DND-41 (cell line): ENCODE measurements at regions not wholly inside any gene's neighbourhood (a gene's known extent, or its start where the extent isn't known, plus 50 kb on each side); places are given as distances from the start of the nearest gene placed in this dataset.
"Not testable (repeated sequence)": the region's sequence is repeated elsewhere in the genome, so short reads cannot be mapped to it uniquely, and the experiment has no call there.

Experiments
- ATAC-seq: fragments of 200-7000 bp; cut with Tn5 transposase; 3 replicates; pipeline ENCODE4 v1.9.1; 2021; ENCODE audit warnings: low read depth; ENCODE audit not compliant: insufficient read depth
- DNase-seq: peaks from one replicate; pipeline ENCODE4 v3.0.0-alpha.2; 2020
- H2AFZ ChIP-seq: 2 replicates; pipeline ENCODE4 v1.6.0; 2012; ENCODE audit warnings: low read depth, low read length
- H3K27ac ChIP-seq: 2 replicates; pipeline ENCODE4 v1.5.1; 2012; ENCODE audit warnings: low read length, inconsistent platforms
- H3K27me3 ChIP-seq: fragments of 200-600 bp; sonication (generic); 2 replicates; pipeline ENCODE4 v1.6.0; 2012; ENCODE audit warnings: low read length, mild to moderate bottlenecking, inconsistent platforms; ENCODE audit not compliant: insufficient read depth, poor library complexity
- H3K36me3 ChIP-seq: 2 replicates; pipeline ENCODE4 v1.5.1; 2012; ENCODE audit warnings: low read length, inconsistent platforms; ENCODE audit not compliant: insufficient read depth
- H3K4me1 ChIP-seq: 2 replicates; pipeline ENCODE4 v1.5.1; 2012; ENCODE audit warnings: mild to moderate bottlenecking, low read length; ENCODE audit not compliant: insufficient read depth
- H3K4me2 ChIP-seq: 2 replicates; pipeline ENCODE4 v1.6.0; 2012; ENCODE audit warnings: mild to moderate bottlenecking, moderate library complexity, low read length, inconsistent platforms; ENCODE audit not compliant: insufficient read depth
- H3K4me3 ChIP-seq, 2 experiments: fragments of 200-600 bp in 1 of 2; shearing (Covaris generic) in 1 of 2; 2 replicates each; pipeline ENCODE4 v1.5.1; 2012 to 2016; ENCODE audit warnings: inconsistent platforms in 2 of 2, low read length in 2 of 2, mild to moderate bottlenecking in 2 of 2, low read depth in 1 of 2, moderate library complexity in 1 of 2
- H3K79me2 ChIP-seq: 2 replicates; pipeline ENCODE4 v1.6.0; 2012; ENCODE audit warnings: low read length, inconsistent platforms; ENCODE audit not compliant: insufficient read depth
- H3K9ac ChIP-seq: 2 replicates; pipeline ENCODE4 v1.6.0; 2012; ENCODE audit warnings: low read depth, mild to moderate bottlenecking, inconsistent platforms, low read length, moderate library complexity
- H3K9me3 ChIP-seq: 2 replicates; pipeline ENCODE4 v1.5.1; 2012; ENCODE audit warnings: low read length, moderate library complexity, mild to moderate bottlenecking, inconsistent platforms; ENCODE audit not compliant: insufficient read depth, severe bottlenecking
- H4K20me1 ChIP-seq: 2 replicates; pipeline ENCODE4 v1.6.0; 2012; ENCODE audit warnings: low read length; ENCODE audit not compliant: insufficient read depth
- EZH2 ChIP-seq: IDR thresholded peaks from 3 replicates; pipeline ENCODE4 v1.6.1; 2012; ENCODE audit warnings: borderline replicate concordance, low read depth, mild to moderate bottlenecking, moderate library complexity, low read length, inconsistent platforms; ENCODE audit not compliant: severe bottlenecking
- TF ChIP-seq, protein P1 (sequence below): IDR thresholded peaks from 2 replicates; pipeline ENCODE4 v1.5.1; 2012; ENCODE audit warnings: borderline replicate concordance, low read length, moderate library complexity, mild to moderate bottlenecking; ENCODE audit not compliant: poor library complexity, severe bottlenecking; ENCODE audit errors: extremely low read depth

DNA sequence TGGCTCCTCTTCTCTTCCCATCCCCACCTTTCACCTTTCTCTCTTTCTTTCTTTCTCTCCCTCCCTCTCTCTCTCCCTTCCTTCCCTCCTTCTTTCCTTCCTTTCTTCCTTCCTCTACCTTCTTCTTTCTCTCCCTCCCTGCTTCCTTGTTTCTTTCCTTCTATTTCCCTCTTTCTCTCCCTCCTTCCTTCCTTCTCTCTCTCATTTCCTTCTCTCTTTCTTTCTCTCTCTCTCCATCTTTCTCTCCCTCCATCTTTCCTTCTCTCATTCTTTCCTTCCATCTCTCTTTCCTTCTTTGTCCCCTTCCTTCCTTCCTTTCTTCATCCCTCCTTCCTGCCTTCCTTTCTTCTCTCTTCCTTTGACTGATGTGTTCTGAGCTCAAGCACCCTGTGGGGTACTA lies 1467.0 kb upstream of the DEFB115 start:
- Histone ChIP-seq H3K4me1 (0 out of 2 replicates have a peak, but pooled peaks cover 2% of the 10 kb centered on the region), H3K79me2 (no peaks in the 10 kb centered on the region), H3K27me3 (no peaks in the 10 kb centered on the region), H2AFZ (no peak overlapping the region), H3K36me3 (no peaks in the 10 kb centered on the region), H3K9me3 (peaks cover 10% of the 10 kb centered on the region), H3K27ac (no peak overlapping the region), H3K9ac (no peak overlapping the region), H3K4me3 (no peak overlapping the region), H3K4me2 (no peak overlapping the region), H4K20me1 (no peaks in the 10 kb centered on the region)
- ATAC-seq, result no peak
- DNase-seq, result no peak
- TF ChIP-seq, protein P1, sequence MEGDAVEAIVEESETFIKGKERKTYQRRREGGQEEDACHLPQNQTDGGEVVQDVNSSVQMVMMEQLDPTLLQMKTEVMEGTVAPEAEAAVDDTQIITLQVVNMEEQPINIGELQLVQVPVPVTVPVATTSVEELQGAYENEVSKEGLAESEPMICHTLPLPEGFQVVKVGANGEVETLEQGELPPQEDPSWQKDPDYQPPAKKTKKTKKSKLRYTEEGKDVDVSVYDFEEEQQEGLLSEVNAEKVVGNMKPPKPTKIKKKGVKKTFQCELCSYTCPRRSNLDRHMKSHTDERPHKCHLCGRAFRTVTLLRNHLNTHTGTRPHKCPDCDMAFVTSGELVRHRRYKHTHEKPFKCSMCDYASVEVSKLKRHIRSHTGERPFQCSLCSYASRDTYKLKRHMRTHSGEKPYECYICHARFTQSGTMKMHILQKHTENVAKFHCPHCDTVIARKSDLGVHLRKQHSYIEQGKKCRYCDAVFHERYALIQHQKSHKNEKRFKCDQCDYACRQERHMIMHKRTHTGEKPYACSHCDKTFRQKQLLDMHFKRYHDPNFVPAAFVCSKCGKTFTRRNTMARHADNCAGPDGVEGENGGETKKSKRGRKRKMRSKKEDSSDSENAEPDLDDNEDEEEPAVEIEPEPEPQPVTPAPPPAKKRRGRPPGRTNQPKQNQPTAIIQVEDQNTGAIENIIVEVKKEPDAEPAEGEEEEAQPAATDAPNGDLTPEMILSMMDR, result no peak
- TF ChIP-seq EZH2, result no peak

DNA sequence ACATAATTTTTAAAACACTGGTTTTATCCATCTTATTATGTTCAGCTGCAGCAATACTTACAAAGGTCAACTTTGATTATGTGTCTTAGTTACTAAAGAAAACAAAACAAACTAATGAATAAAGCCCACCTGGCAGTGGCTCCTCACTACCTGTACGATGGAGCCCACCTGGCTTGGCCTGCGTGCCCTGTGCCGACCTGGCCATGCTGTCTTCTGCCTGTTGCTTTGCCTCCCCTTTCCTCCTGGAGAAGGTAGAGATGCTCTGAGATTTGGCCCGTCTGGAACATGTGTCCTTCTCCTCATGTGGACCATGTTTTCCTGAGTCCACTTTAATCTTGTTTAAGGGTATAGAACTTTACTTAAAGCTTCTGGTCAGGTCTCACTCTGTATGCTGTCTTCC lies 1426.0 kb upstream of the DEFB115 start:
- not testable (repeated sequence) for H2AFZ ChIP-seq, ATAC-seq, DNase-seq, H3K79me2 ChIP-seq, H4K20me1 ChIP-seq, H3K36me3 ChIP-seq, H3K9ac ChIP-seq, H3K4me1 ChIP-seq, H3K27ac ChIP-seq, H3K9me3 ChIP-seq, H3K4me2 ChIP-seq, H3K27me3 ChIP-seq, H3K4me3 ChIP-seq

DNA sequence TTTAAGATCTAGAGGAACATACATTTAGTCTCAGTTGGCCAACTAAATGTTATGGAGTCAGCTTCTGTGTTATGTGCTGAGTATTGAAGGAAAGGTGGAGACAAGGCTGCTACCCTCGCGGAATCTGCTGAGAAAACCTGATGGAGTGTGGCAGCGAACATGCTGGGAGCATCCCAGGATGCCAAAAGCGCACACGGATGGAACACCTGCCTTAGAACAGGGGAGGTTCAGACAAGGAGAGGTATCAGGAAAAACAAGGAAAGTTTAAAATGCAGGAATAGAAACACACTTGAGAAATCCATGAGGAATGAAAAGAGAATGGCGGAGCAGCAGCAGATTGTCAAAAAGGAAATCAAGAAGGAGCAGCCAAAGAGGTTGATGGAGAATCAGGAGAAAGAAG lies 1389.5 kb upstream of the DEFB115 start:
- not testable (repeated sequence) for H3K9me3 ChIP-seq, H3K27me3 ChIP-seq, H3K36me3 ChIP-seq, H3K9ac ChIP-seq, H3K79me2 ChIP-seq, H3K4me2 ChIP-seq, H2AFZ ChIP-seq, DNase-seq, H3K27ac ChIP-seq, H3K4me1 ChIP-seq, ATAC-seq, H3K4me3 ChIP-seq, H4K20me1 ChIP-seq

DNA sequence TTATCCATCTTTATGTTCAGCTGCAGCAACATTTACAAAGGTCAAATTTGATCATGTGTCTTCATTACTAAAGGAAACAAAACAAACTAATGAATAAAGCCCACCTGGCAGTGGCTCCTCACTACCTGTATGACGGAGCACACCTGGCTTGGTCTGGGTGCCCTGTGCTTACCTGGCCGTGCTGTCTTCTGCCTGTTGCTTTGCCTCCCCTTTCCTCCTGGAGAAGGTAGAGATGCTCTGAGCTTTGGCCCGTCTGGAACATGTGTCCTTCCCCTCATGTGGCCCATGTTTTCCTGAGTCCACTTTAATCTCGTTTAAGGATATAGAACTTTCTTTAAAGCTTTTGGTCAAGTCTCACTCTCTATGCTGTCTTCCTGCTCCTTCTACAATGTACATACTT lies 1388.8 kb upstream of the DEFB115 start:
- H3K4me1 ChIP-seq, H3K36me3 ChIP-seq, ATAC-seq, H3K79me2 ChIP-seq, H4K20me1 ChIP-seq, H3K4me3 ChIP-seq, H3K4me2 ChIP-seq, DNase-seq, H2AFZ ChIP-seq, H3K9ac ChIP-seq, H3K9me3 ChIP-seq, H3K27ac ChIP-seq, H3K27me3 ChIP-seq: not testable (repeated sequence)

DNA sequence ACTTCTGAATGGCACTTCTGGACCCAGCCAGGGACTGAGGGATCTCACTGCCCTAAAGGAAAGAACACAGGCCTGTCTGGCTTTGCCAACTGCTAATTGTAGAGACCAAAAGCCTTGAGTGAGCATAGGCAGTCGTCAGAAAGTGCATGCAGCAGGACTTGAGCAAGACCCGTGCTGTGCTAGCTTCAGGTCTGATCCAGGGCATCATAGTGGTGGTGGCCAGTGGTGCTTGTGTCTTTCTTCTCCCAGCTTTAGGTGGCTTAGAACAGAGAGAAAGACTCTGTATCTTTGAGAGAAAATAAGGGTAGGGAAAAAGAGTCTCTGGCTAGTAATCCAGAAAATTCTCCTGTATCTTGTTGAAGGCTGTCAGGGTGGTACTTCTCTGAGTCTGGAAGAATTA lies 1385.6 kb upstream of the DEFB115 start:
- not testable (repeated sequence) for ATAC-seq, DNase-seq, H3K36me3 ChIP-seq, H3K9ac ChIP-seq, H2AFZ ChIP-seq, H4K20me1 ChIP-seq, H3K27me3 ChIP-seq, H3K4me3 ChIP-seq, H3K4me1 ChIP-seq, H3K79me2 ChIP-seq, H3K27ac ChIP-seq, H3K4me2 ChIP-seq
- H3K9me3 ChIP-seq, result peaks cover 11% of the 10 kb centered on the region
